ENCODE measurements at regions not wholly inside any gene's neighbourhood (a gene's known extent, or its start where the extent isn't known, plus 50 kb on each side); places are given as distances from the start of the nearest gene placed in this dataset.

GRCh38 chr13:106996867-106997618, 429.1 kb upstream of the ARGLU1 start:
- DNase-seq, result no peak

GRCh38 chr13:106990594-106990993, 422.7 kb upstream of the ARGLU1 start:
- no peak for DNase-seq

- no peak for DNase-seq
These were observed 421.9 kb upstream of the ARGLU1 start for GRCh38 chr13:106989876-106990275.

DNA sequence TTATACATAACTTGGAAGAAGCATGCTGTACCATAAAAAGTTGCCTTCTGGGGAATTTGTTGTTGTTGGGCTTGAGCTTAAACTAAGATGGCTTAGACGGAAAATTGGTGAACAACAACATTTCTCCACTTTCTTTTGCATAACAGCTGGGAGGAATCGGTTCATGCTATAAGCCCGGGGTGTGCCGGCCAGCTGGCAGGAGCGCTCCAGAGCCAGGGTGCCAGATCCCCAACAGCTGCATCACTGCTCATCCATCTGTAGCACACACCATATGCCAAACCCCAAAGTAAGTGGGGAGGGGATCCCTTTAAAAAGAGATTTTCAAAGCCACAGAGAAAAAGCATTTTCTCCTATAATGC, 419.5 kb upstream of the ARGLU1 start:
- DNase-seq, result no peak

GRCh38 chr13:106986687-106987426, 418.9 kb upstream of the ARGLU1 start:
- DNase-seq, result no peak

- DNase-seq, result no peak
These were observed 418.1 kb upstream of the ARGLU1 start for GRCh38 chr13:106986033-106986484.

DNA sequence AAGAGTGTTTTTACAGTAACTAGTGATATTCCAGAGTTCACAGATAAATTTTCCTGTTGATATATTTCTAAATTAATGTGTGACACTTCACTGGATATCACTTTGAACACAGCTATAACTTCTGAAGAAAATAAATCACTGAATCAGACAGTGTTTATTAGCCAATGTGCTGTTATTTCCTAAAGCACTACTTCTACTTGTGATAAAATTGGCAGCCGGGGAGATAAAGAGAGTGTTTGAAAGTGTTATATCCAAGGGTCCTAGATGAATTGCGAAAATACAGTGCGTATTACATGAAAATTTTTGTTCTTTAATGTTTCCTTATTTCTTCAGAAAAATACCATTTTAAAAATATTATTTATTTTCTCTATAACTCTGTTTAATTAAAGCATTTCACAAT, 417.5 kb upstream of the ARGLU1 start:
- no peak for DNase-seq

DNA sequence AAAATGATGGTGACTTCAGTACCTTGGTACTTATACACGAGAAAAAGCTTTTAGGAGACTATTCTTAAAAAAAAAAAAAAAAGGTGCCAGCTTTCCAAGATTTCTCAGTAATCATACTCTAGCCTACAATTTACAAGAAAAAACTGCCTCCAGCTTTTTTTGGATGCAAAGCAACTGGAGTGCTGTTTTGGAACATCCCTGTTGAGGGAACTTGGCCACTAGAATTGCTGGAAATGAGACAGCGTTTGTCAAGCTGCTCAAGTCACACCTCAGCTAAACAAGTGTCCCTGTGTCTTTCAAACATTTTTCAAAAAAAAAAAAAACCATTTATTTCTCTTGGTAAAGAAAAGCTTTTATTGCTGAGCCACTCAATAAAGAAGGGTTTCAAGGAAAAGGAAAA, 413.1 kb upstream of the ARGLU1 start:
- no peak for DNase-seq

- DNase-seq, result no peak
These were observed 399.5 kb upstream of the ARGLU1 start for GRCh38 chr13:106967391-106967790.

DNA sequence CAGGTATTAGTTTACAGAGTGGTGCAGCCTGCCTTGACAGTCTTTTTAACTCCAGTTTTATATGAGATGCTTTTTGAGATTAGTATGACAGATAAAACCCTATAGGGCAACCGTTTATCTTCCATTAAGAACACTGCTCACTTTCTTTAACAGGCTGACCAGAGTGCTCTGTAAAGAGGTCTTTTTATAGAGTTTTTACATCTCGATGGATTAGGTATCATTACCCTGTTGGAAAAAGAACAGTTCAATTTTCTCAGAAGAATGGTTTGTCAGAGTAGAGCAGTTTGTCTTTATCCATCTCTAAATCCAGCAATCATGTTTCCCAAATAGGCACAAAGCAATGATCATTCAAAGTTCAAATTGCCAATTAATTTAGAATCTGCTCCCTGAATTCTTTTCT, 395.2 kb upstream of the ARGLU1 start:
- DNase-seq, result no peak

DNA sequence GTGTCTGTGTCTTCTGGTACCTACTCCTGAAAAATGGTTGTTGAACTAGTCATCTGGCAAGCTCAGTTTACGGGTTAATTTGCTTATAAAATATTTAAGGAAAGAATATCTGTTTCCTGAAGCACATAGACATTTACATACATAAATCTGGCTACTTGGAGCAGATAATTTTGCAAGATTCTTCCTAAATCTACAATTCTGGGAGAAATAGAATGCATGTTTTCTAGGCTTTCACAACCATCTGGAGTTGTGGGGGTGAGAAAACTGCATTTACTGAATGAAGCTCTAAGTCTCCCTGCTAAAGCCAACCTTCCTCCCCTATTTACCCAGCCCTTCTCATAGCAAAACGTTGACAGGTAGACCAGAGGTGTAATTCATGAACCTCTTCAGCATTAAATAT, 393.7 kb upstream of the ARGLU1 start:
- no peak for DNase-seq

DNA sequence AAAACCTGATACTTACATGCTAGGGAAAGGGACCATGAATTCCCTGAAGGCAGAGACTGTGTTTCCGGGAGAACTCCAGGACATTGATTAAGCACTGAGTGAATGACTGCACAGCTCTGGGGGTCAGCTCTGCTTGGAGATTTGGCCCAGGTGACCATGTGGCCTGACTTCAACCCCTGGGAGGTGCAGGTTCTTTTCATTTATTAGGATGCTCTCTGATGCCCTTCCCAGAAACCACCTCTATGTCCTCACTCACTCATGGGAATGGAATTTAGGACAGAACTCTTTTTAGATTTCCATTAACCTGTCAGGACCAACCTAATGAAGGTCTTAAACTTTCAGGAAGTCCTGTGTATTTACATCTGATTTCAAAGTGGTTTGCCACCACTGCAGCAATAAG, 393.3 kb upstream of the ARGLU1 start:
- DNase-seq, result no peak

DNA sequence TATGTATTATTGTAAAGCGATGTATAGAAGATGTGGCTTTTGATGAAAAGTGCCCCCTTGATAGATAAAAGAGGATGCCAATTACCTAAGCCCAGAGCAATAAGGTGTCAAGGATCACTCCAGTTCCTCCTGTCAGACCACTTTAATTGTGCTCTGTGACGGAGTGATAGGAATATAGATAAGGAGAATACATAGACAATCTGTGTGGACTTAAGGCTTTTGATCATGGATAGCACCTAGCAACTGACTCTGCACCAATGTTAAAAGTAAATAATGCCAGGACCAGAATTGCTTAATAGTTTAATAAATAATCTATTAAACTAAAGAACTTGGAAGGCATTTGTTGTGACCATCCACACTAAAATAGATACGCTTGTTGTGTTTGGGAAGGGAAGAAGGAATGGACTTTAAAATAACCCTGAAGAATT, 390.7 kb upstream of the ARGLU1 start:
- no peak for DNase-seq

DNA sequence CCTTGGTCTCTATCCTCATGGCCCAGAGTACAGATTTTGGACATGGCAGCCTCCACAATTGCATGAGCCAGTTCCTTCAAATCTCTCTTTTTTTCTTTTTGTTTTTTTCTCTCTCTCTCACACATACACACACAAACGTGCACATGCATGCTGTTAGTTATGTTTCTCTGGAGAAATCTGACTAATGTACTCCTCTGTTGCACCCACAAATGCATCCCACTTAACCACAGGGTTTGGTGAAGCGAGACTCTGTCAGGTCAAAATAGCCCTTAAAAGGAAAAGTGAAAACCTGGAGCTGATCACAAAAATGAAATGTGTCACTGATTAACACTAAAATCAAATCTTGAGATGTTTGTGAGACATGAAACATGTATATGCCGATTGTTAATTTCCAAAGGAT, 374.6 kb upstream of the ARGLU1 start:
- no peak for DNase-seq

GRCh38 chr13:106941779-106942178, 373.8 kb upstream of the ARGLU1 start:
- no peak for DNase-seq

DNA sequence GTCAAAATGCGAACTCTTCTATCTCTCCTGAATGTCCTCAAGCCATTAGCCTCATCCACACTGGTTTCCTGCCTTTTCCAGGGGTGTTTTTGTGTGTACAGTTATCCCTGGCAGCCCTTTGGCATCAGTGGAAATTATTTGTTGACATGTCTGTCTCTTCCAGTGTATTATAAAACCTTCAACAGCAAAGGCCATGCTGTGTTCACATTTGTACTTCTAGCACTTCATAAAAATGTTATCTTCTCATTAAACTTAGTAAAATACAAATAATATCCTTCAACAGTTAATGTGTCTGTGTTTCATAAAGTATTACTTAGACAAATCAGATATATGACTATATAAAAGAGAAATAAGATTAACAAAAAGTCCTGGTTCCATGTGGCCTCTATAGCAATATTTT, 359.5 kb upstream of the ARGLU1 start:
- no peak for DNase-seq

- no peak for DNase-seq
These were observed 354.4 kb upstream of the ARGLU1 start for GRCh38 chr13:106922384-106922783.

DNA sequence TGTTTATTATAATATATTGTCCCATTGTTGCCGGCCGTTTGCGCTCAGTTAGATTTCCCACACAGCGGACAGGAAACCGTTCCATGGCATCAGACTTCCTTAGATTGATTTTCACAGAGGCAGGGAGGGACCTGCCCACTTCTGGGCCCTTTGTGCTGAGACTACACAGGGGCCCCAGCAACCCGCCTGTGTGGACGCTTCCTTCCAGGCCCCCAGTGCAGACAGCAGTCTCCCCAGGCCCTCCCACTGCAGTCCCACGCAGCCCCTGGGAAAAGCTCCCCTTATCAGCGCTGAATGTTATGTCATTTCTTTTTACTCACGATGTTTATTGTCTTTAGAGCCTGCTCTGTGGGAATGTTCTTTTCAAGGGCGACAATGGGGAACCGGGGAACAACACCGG, 351.7 kb upstream of the ARGLU1 start:
- DNase-seq, result no peak

- no peak for DNase-seq
These were observed 351.2 kb upstream of the ARGLU1 start for GRCh38 chr13:106919133-106919532.

DNA sequence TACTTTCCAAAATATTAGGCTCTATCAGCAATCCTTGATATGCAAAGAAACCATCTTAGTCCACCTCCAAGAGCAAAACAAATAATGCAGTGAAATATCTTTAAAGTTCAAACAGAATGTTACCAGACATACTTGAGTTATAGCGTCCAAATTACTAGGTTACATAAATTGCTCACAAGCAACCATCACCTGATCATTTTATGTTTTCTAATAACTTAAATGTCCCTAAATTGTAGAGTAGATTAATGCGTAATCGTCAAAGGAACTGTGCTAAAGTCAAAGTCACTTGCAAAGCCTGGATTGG, 350.6 kb upstream of the ARGLU1 start:
- DNase-seq, result no peak

GRCh38 chr13:106917673-106918556, 350.0 kb upstream of the ARGLU1 start:
- peak; percentile 53 for DNase-seq

GRCh38 chr13:106917024-106917571, 349.2 kb upstream of the ARGLU1 start:
- DNase-seq, result no peak

- no peak for DNase-seq
These were observed 348.5 kb upstream of the ARGLU1 start for GRCh38 chr13:106916329-106916976.
